ENCODE measurements at regions not wholly inside any gene's neighbourhood (a gene's known extent, or its start where the extent isn't known, plus 50 kb on each side); places are given as distances from the start of the nearest gene placed in this dataset.

GRCh38 chr5:90191352-90192045 is 218.1 kb downstream of the CETN3 start:
- intact Hi-C loops (cut with DNase I): no loop called here
- Histone ChIP-seq H3K4me1 (ENCODE audit: control insufficient read depth in 2 of 3, insufficient read depth in 2 of 3, low read depth in 1 of 3, low read length in 3 of 3) (no peaks in the 10 kb centered on the region), H3K9me3 (ENCODE audit: control insufficient read depth in 2 of 3, insufficient read depth in 1 of 3, low read length in 3 of 3) (no peaks in the 10 kb centered on the region), H3K27ac (ENCODE audit: low read depth in 2 of 2, low read length in 2 of 2) (no peak overlapping the region), H3K9ac (ENCODE audit: low read length in 3 of 3) (no peak overlapping the region), H3K4me3 (ENCODE audit: low read length in 3 of 3) (no peak overlapping the region), H3K27me3 (ENCODE audit: control insufficient read depth, insufficient read depth, low read length) (no peaks in the 10 kb centered on the region), H3K36me3 (ENCODE audit: control insufficient read depth in 2 of 3, insufficient read depth in 3 of 3, low read length in 3 of 3) (no peaks in the 10 kb centered on the region)
- FAIRE-seq (no peak), DNase-seq (peak in 3 of 5 donors; percentile 16 to 77 (median 67))
- TF ChIP-seq CTCF (IDR thresholded peaks at IDR 0.05; ENCODE audit: borderline replicate concordance, extremely low read depth, insufficient read depth): no peak

GRCh38 chr5:90185897-90186468 is 223.6 kb downstream of the CETN3 start:
- Histone ChIP-seq H3K4me1 (ENCODE audit: control insufficient read depth in 2 of 3, insufficient read depth in 2 of 3, low read depth in 1 of 3, low read length in 3 of 3) (no peaks in the 10 kb centered on the region), H3K9me3 (ENCODE audit: control insufficient read depth in 2 of 3, insufficient read depth in 1 of 3, low read length in 3 of 3) (no peaks in the 10 kb centered on the region), H3K4me3 (ENCODE audit: low read length in 3 of 3) (no peak overlapping the region), H3K27me3 (ENCODE audit: control insufficient read depth, insufficient read depth, low read length) (no peaks in the 10 kb centered on the region), H3K27ac (ENCODE audit: low read depth in 2 of 2, low read length in 2 of 2) (no peak overlapping the region), H3K36me3 (ENCODE audit: control insufficient read depth in 2 of 3, insufficient read depth in 3 of 3, low read length in 3 of 3) (no peaks in the 10 kb centered on the region), H3K9ac (ENCODE audit: low read length in 3 of 3) (no peak overlapping the region)
- FAIRE-seq: no peak
- no peak for TF ChIP-seq CTCF (IDR thresholded peaks at IDR 0.05; ENCODE audit: borderline replicate concordance, extremely low read depth, insufficient read depth)
- intact Hi-C loops (cut with DNase I): no loop called here
- DNase-seq: no peak

GRCh38 chr5:90184764-90185163 is 224.8 kb downstream of the CETN3 start:
- no peak for DNase-seq
- intact Hi-C loops (cut with DNase I): no loop called here
- FAIRE-seq: no peak

More at GRCh38 chr5:90184764-90185163, 224.8 kb downstream of the CETN3 start:
- Histone ChIP-seq H3K9me3 (ENCODE audit: control insufficient read depth in 2 of 3, insufficient read depth in 1 of 3, low read length in 3 of 3) (no peaks in the 10 kb centered on the region), H3K4me1 (ENCODE audit: control insufficient read depth in 2 of 3, insufficient read depth in 2 of 3, low read depth in 1 of 3, low read length in 3 of 3) (no peaks in the 10 kb centered on the region), H3K27ac (ENCODE audit: low read depth in 2 of 2, low read length in 2 of 2) (no peak overlapping the region), H3K9ac (ENCODE audit: low read length in 3 of 3) (no peak overlapping the region), H3K4me3 (ENCODE audit: low read length in 3 of 3) (no peak overlapping the region), H3K27me3 (ENCODE audit: control insufficient read depth, insufficient read depth, low read length) (no peaks in the 10 kb centered on the region), H3K36me3 (ENCODE audit: control insufficient read depth in 2 of 3, insufficient read depth in 3 of 3, low read length in 3 of 3) (no peaks in the 10 kb centered on the region)
- no peak for TF ChIP-seq CTCF (IDR thresholded peaks at IDR 0.05; ENCODE audit: borderline replicate concordance, extremely low read depth, insufficient read depth)
